ENCODE measurements at regions not wholly inside any gene's neighbourhood (a gene's known extent, or its start where the extent isn't known, plus 50 kb on each side); places are given as distances from the start of the nearest gene placed in this dataset.
A peak's percentile ranks its signal among the peaks of the same experiment; 100 is the strongest.
"Not testable (repeated sequence)": the region's sequence is repeated elsewhere in the genome, so short reads cannot be mapped to it uniquely, and the experiment has no call there.

DNA sequence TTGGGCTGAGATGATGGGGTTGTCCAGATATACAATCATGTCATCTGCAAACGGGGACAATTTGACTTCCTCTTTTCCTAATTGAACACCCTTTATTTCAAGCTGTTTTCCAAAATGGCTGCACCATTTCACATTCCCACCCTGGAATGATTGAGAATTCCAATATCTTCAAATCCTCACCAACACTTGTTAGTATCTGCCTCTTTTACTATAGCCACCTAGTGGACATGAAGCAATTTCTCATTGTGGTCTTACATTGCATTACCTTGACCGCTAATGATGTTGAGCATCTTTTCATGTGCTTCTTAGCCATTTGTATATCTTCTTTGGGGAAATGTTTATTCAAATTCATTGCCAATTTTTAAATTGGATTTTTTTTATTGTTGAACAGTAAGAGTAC, 364.8 kb downstream of the SMARCA1 start:
- no peak for DNase-seq

DNA sequence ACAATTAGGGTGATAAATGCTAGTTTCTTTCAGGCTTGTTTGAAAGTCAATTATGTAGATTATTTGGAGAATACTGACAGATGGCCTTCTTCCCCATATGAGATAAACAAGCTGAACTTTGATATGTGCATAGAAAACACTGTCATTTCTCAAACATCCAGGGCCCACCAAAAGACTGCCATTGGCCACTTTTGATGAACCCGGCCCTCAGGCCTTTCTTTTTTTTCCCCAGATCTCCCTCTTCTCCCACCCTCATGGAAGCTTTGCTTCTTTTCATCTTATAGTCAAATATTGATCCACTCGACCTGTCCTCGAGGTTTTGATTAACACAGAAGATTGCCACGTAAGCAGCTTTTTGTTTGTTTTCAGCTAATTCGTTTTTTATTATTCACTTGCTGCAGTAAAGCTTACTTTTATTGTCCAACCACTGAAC, 377.4 kb downstream of the SMARCA1 start:
- no peak for DNase-seq

DNA sequence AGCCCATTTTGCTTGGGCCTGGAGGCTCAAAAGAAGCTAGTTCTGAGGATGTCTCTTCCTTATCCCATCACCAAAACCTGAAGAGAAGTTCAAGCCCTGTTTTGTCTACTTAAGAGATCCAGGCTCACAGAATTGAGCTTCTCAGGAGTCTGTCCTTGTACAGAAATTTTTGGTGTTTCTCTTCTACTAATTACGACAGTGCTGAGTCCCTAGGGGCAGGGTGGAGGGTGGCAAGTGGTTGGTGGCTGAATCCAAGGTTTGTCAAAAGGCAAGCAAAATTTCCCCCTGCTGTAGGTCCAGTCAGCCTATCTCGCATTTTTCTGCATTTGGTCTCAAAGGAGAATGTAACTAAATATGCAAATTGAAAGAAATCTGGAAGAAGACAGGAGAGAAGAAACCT, 377.9 kb downstream of the SMARCA1 start:
- no peak for DNase-seq

DNA sequence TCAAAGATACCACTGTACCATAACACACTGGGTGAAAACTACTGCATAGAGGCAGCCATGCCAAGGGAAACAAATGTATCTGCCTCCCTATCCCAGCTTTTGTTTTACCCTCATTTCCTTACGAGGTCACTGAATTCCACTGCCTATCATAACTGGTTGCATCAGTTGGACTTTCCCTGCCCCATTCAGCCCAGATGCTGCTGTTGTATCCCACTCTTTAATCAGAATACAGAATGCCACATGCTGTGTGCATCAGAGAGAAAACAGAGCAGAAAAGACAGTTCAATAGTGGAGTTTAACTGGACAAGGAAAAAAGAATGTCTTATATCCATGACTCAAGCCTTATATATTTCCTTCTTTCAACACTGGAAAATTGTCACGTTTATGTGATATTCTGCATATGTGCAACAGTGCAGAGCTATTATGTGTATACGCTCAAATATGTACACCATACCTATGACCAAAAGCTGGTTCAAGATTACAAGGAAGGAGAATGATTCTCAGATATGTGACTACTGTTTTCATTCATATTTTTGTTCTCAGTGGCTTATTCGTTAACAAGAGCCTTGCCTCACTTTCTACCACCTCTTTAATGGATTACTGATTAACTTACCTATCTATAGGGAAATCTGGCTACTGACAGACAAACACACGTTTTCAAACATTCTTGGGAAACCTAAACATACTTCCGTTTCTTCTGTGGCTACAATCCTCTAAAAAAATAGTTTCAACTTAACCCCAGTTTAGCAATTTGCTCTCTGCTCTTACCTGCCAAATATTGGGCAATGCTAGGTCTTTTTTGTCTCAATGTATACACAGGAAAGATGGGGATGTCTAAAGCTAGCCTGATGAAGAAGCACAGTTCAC, 378.9 kb downstream of the SMARCA1 start:
- DNase-seq: no peak

DNA sequence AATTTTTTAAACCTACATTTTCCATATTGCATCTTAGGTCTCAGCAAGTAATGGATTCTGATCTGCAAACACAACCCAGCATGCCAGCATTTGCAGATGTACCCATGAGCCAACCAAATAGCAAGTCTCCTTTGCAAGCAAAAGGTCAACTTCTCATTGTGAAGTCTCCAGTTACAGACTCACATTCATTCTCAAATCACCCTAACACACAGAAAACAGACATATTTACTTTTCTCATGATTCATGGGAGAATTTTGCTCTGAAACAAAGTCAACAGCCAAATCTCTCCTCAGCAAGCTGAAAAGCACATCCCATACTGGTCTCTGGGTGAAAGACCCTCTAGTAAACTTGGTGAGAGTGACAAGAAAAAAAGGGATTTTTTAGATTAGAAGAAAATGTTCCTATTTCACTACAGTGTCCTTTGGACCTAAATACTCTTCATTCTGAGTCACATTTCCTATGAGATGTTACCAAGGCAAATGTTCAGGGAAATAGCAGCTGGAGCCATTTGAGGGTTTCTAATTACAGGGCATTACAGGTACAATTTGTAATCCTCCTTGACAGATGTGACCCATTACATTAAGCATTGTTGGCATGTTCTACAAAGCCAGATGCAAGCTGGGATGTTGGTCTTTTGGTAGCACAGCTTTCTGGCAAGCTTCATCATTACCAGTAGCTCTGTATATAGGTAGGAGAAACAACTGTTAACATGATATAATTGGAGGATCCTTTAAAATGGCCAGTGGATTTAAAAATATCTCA, 383.3 kb downstream of the SMARCA1 start:
- DNase-seq: peak; percentile 74

DNA sequence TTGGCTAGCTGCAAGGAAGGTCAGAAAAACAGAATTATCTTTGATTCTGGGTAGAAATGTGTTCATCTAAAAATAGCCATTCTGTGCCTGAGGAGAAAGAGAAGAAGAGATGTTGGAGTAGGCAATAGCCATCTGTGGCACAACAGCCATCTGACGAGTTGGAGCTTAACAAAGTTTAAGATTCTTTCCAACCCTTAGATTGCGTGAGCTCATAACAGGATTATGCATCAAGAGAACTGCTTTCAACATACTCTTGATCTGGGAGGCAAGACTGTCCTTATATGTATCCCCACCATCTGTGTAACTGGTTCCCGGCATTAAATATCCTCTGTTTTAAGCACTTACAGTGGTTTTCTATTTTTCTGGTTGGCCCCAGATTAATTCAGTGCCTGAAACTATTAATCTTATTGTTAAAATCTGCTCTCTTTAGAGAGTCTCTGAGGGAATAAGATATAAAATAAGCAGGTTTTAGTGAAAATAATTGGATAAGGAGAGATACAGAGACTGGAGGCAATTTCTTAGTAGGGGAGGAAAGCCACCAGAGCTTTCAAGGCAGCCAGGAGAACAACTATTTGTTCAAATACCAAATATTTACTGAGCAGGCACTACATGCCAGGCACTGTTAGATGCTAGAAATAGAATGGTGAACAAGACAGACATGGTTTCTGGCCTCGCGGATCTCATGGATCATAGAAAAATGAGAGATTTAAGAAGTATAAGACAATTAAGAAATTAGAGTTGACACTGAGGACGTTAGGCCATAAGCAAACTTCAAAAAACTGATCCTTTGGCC, 398.0 kb downstream of the SMARCA1 start:
- no peak for DNase-seq

DNA sequence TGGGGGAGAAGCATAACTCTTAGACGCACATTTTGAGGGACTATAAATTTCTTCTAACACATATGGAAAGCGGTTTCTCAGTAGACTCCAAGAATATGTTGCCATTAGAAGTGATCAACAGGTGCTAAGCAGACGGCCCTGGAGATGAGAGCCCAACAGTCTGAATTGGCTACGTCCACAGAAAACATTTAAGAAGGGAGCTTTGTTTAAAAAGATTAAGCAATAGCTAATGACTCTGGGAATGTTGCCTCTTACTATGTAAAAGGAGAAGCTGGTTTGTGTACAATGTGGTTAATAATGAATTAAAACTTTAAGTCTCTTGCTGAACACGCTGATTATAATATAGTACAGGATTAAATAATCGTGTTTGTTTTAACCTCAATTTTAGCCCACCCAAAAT, 399.5 kb downstream of the SMARCA1 start:
- no peak for DNase-seq

DNA sequence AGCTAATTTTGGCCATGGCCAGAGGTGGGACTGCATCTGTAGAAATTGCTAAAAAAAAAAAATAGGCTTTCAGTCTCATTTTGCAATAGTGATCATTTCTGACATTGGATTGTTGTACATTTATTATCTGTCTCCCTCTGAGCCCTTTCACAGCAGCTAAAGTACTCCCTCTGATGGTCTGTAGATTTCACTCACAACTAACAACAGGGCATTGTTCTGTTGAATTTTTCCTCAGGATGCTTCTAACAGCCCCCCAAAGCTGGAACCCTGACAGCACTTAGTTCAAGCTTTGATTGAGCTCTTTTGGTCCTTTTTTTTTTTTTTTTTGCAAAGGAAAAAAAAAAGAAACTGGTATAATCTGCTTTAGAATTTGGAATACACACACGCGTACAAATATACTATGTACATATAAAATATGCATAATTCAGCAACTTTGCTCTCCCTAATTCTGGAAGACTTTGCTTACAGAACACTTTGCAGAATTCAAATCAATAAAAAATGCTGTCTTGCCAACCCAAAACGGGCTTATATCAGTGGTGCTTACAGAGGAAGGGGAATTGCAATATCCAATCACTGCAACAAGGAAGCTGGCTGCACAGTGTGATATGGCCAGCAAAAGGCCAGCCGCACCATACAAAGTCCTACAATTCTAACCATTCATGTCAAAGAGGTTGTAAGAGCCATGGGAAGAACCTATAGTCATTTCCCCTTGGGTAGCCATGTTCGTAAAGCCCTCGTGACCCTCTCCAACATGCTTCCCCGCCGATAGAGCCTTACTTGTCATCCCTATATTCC, 406.4 kb downstream of the SMARCA1 start:
- DNase-seq: no peak

DNA sequence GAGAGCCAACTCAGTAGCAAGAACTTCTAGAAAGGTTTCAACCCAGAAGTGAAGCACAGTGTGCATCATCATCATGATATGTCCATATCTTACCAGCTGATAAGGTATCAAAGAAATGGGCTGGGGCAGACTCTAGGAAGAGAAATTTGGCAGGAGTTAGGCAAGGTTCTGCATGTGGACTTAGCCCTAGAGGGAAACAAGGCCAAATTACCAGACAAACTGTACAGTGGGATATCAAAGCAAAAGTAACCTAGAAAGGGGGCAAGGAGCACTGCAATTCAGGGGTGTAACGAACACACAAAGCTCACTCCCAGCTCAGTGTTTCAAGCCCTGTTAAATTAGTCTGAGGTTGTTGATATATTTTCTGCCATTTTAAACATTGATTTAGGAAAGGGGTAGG, 407.4 kb downstream of the SMARCA1 start:
- DNase-seq: no peak

DNA sequence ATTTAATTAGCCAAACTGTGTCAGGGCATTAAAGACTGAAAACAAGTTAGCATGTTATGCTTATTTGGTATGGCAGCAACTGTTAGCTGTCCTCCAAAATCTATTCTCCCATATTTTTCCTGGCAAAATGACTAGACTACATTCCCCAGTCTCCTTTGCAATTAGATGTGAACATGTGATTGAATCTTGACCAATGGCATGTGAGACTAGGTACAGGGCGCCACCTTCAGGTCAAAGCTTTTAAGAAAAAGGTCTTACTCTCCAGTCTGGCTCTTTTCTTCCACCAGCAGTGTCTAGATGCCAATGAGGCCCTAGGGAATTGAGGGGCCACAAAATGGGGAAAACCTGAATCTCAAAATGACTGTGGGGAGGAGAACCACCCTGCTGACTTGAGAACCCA, 408.2 kb downstream of the SMARCA1 start:
- DNase-seq: peak; percentile 23

DNA sequence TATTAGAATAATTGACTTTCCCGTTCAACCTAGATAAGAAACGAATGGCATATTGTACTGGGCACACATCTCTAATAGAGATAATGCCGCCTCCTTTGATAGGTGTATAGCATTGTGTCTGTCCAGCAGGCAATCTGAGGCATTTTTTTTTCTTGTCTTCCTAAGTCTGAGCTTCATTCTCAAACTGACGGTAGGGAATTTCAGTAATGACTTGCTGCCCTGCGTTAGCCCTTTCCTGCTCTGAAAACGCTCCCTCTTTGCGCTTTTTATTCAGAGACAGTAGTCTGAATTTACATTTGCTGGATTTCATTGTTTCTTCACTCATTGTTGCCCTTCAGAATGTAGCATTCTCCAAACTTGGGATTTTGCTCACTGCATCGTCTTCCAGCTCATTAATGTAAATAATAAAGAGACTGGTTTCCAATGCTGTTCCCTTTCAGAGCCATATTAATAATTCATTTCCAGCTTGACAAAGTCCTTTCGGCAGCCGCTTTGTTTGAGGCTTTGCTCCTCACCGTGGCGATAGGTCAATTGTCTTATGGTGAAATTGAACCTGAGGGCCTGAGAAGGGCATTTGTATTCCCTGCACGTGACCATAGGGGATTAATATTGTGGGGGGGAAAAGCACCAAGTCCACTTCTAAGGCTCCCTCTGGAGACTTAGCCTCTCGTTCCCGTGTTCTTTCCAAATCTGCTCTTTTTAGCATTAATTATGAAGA, 412.1 kb downstream of the SMARCA1 start:
- DNase-seq: no peak

DNA sequence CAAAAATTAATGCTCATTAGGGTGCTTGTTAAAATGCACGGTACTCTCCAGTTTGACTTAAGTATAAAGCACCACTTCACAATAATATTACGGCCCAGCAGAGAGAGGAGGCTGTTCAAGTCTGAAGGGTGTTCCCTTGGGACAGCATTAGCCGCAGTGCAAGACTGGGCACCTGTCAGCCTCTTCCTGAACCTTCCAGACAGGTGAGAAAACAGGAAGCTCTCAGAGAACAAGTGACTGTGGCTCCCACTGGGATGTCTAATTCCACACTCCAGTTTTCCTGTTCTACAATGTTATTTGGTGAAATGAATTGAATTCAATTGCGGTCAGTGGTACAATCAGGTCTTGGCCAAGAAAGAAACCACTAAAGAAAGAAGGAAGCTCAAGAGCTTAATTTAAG, 414.4 kb downstream of the SMARCA1 start:
- DNase-seq: peak; percentile 75

DNA sequence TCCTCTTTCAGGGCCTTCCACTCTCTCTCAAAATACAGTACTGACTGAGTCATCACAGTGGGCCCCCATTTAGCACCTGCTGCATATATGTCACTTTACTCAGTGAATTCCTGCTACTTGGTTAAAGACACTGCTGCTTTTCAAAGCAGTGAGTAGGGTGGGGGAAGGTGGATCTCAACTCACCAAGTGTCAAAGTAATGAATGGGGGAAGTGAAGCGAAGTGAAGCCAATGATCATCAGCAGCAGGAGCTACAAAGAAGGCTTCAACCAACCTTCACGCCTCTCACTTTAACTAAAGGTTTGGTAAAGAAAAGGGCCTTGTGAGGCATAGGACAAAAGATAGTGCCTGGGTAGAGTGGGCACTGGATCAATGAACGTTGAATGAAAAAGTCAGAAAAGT, 424.1 kb downstream of the SMARCA1 start:
- no peak for DNase-seq

DNA sequence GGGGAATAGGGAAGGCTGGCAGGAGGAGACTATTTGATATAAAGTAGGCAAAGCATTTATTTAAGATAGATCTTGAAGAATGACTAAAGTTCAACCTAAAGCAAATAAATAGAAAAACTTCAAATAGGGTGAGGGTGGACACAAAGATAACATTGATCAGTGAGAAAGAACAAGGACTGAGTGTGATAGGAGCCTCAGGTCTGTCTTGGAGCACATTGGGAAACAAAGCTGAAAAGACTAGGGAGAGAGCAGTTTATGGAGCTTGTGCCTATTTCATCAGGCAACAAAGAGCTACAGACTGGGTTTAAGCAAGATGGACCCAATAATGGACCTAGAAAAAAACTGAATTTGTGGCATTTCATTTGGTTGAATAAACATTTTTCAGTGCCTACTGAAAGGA, 425.6 kb downstream of the SMARCA1 start:
- no peak for DNase-seq

DNA sequence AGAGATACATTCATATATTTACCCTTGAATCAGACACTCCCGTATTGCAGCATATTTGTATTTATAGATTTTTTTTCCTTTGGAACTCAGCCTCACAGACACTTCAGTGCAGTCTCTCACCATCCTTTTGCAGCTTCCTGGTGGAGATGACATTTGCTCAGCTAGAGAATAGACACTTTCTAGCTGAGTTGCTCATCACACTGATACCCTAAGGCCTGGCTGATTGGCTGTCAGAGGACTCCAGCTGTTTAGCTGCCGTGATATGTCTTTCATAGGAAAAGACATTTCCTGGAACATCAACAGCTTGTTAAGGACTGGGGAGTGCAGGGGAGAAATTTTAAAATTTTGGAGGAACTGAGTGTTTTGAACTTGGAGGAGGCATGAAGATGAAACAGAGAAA, 429.6 kb downstream of the SMARCA1 start:
- DNase-seq: no peak

DNA sequence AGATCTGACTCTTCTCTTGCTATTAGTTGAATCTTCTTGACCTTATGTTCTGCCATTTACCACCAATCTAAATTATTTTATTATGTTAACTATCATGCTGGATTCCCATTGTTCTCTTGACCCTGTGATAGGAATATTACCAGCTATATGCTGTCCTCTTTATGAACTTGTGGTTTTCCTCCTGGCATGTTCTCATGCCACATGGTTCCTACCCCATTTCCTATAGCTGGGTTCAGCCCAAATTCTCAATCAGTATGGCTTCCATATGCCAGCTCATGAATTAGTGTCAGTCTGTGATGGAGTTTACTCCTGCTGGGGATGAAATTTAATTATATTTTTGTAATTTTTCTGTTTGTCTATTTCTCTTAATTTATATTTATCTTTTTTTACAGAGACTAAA, 430.5 kb downstream of the SMARCA1 start:
- DNase-seq: no peak

DNA sequence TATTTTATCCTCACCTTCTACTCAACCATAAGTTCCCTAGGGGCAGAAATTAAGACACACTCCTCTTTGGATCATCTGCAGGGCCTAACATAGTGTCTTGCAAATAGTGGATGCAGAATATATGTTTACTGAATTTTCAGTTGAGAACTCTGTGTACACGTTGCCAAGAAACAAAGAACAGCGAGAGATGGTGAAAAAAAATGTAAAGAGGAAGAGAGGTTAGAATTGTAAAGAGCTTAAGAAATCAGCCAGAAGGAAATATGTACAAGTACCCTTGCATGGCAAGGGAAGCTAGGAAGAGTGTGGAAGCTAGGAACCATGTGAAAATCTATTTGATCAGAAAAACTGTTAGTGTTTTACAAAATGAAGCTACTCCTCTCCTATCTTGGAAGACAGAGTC, 431.0 kb downstream of the SMARCA1 start:
- no peak for DNase-seq

DNA sequence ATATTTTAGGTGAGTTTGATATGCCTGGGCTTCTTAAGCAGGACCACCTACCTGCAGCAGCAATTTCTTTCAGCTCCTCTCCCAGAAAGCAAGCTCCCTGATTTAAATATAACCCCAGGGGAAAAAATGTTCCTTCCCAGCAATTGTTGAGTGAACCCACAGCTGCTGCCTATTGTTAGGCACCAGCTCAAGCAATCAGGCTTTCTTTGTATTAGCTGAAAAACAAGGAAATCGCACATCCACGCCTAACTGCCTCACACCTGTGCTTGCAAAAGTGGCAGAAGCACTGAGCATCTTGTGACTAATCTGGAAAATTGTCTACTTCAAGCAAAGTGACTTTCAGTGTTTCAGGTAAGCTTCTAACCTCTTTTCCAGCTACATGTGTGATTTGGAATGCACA, 432.2 kb downstream of the SMARCA1 start:
- DNase-seq: no peak

DNA sequence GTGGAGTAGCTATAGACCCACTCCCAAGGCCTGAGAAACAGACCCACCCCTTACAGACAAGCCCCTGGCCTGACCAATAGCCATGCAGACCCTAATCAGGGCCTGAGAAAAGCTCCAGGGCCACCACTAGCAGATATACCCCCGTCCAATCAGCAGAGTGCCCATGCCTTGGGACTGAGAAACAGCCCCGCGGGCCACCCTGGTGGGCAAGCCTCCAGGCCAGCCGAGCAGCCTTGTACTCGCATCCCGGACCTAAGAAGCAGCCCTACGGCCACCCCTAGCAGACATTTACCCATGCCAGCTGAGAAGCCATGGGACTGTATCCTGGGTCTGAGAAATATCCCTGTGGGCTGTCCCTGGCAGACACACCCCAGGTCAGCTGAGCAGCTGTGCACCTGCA, 436.5 kb downstream of the SMARCA1 start:
- no peak for DNase-seq

DNA sequence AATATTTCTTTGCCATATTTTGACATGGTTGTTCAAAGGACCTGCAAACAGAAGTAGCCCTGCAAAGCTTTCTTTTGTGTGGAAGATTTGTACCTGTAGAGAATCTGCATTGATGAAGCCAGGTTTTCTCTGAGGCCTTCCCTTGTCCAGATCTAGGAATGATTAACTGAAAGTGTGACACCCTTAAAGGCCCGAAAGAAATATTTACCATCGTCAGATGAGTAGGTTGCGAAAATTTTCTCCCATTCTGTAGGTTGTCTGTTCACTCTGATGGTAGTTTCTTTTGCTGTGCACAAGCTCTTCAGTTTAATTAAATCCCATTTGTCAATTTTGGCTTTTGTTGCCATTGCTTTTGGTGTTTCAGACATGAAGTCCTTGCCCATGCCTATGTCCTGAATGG, 439.0 kb downstream of the SMARCA1 start:
- not testable (repeated sequence) for DNase-seq

DNA sequence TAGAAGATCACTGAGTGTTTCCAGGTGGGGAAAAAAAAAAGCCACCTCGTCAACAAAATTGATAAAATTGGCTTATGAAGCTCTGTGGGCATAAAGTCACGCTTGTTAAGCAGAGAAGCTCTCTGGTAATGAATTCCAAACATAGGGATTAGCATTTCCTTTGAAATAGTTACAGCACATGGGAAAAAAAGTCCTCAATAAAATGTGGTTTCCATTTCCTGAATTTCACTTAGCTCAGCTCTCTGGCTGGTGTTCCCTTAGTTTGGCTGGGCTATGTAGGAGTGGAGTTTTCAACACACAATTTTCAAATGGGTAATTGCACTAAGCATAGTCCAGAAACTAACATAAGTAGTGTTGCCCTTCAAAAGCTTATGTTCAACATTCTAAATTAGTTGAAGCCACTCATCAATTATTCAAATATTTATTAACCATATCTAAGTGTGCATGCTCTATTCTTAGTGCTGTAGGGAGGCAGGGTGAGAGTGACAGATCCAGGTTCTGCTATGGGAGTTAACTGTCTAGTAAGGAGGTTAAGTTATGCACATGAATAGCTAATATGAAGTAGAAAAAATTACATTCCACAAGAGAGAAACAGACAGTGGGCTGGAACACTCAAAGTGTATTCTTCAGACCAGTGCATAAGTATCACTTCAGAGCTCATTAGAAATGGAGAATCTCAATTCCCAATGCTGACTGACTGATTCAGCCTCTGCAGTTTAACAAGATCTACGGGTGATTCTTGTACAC, 445.7 kb downstream of the SMARCA1 start:
- no peak for DNase-seq

All from NCI-H1092 (cell line).